ENCODE measurements at regions not wholly inside any gene's neighbourhood (a gene's known extent, or its start where the extent isn't known, plus 50 kb on each side); places are given as distances from the start of the nearest gene placed in this dataset.
A peak's percentile ranks its signal among the peaks of the same experiment; 100 is the strongest.

DNA sequence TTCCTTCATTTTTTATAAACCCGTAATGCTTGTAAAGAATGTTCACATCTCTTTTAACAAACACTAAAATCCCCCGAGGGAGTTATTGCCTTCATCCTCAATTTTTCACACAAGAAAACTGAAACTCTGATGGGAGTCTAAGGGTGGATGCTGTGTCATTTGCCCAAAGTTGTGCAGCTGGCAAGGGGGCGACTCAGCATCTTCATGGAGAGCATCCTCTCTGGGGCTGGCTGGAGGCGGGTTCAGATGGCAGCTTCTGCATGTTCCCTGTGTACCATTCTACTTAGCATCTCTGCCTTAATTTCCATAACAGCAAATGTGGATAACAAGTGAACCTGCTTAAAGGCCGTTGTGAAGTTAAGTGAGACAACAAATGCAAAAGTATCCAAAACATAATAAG, 256.4 kb downstream of the IRS2 start:
- no peak overlapping the region for H3K27ac ChIP-seq (ENCODE audit: low read depth, low read length)
- DNase-seq (ENCODE audit: low read depth in 4 of 6, low spot score in 6 of 6): no peak
- H3K4me3 ChIP-seq (ENCODE audit: low read depth, low read length): no peak overlapping the region
- H3K27me3 ChIP-seq (ENCODE audit: control insufficient read depth, insufficient read depth, low read length): no peaks in the 10 kb centered on the region
- 88% methylated on average over 2 of the region's 5 CpGs for WGBS (ENCODE audit: insufficient coverage)
- no peaks in the 10 kb centered on the region for H3K9me3 ChIP-seq (ENCODE audit: control insufficient read depth, insufficient read depth, low read length)
- H3K4me1 ChIP-seq (ENCODE audit: control insufficient read depth, insufficient read depth, low read length): no peaks in the 10 kb centered on the region
- H3K36me3 ChIP-seq (ENCODE audit: control insufficient read depth, insufficient read depth, low read length): no peaks in the 10 kb centered on the region

DNA sequence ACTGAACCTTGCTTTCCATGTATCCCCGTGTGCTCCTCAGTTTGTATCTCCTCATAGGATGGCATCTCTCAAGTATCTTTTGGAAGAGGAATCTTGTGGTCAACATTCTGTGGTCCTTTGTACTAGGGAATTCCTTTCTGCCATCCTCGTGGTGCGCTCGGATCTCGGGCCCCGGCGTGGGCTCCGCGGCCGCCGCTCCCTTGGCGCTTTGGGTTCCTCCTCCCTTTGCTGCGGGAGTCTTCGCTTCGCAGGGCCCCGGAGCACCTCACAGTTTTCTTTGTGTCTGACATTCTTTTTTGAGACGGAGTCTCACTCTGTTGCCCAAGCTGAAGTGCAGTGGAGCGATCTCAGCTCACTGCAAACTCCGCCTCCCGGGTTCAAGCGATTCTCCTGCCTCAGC, 264.7 kb downstream of the IRS2 start:
- 98% methylated on average over 16 of the region's 21 CpGs for WGBS (ENCODE audit: insufficient coverage)
- no peak overlapping the region for H3K4me3 ChIP-seq (ENCODE audit: low read depth, low read length)

GRCh38 chr13:109517517-109517916, 268.9 kb downstream of the IRS2 start:
- H3K4me1 ChIP-seq (ENCODE audit: control insufficient read depth, insufficient read depth, low read length): no peaks in the 10 kb centered on the region
- no peak overlapping the region for H3K27ac ChIP-seq (ENCODE audit: low read depth, low read length)
- H3K4me3 ChIP-seq (ENCODE audit: low read depth, low read length): no peak overlapping the region
- H3K9me3 ChIP-seq (ENCODE audit: control insufficient read depth, insufficient read depth, low read length): no peaks in the 10 kb centered on the region
- no peaks in the 10 kb centered on the region for H3K36me3 ChIP-seq (ENCODE audit: control insufficient read depth, insufficient read depth, low read length)
- H3K27me3 ChIP-seq (ENCODE audit: control insufficient read depth, insufficient read depth, low read length): no peaks in the 10 kb centered on the region
- DNase-seq (ENCODE audit: low read depth in 4 of 6, low spot score in 6 of 6): no peak

More for the DNA sequence above, 264.7 kb downstream of the IRS2 start:
- Histone ChIP-seq H3K9me3 (ENCODE audit: control insufficient read depth, insufficient read depth, low read length) (no peaks in the 10 kb centered on the region), H3K36me3 (ENCODE audit: control insufficient read depth, insufficient read depth, low read length) (no peaks in the 10 kb centered on the region), H3K27ac (ENCODE audit: low read depth, low read length) (no peak overlapping the region), H3K4me1 (ENCODE audit: control insufficient read depth, insufficient read depth, low read length) (no peaks in the 10 kb centered on the region), H3K27me3 (ENCODE audit: control insufficient read depth, insufficient read depth, low read length) (no peaks in the 10 kb centered on the region)
- DNase-seq (ENCODE audit: low read depth in 4 of 6, low spot score in 6 of 6): no peak

DNA sequence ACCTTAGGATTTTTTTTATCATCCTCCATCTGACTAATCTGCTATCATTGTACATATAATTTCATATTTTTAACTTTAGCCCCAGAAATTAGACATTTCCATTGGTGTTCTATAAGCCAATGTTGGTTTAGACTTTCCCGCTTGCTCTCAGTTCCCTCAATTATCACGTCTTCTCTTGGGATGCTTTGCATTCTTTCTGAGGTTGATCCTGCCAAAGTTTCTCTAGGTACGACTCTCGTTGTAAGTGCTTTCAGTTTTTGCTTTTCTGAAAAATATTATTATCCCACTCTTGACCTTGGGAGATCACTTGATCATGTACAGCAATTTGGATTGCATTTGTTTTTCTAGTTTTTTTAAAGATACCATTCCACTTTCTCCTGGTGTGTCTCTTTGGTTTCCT, 270.2 kb downstream of the IRS2 start:
- Histone ChIP-seq H3K4me1 (ENCODE audit: control insufficient read depth, insufficient read depth, low read length) (no peaks in the 10 kb centered on the region), H3K4me3 (ENCODE audit: low read depth, low read length) (no peak overlapping the region), H3K9me3 (ENCODE audit: control insufficient read depth, insufficient read depth, low read length) (no peaks in the 10 kb centered on the region), H3K36me3 (ENCODE audit: control insufficient read depth, insufficient read depth, low read length) (no peaks in the 10 kb centered on the region), H3K27ac (ENCODE audit: low read depth, low read length) (no peak overlapping the region), H3K27me3 (ENCODE audit: control insufficient read depth, insufficient read depth, low read length) (no peaks in the 10 kb centered on the region)
- DNase-seq (ENCODE audit: low read depth in 4 of 6, low spot score in 6 of 6): no peak
- no CpG with 5 or more reads among the region's 4 CpGs for WGBS (ENCODE audit: insufficient coverage)

DNA sequence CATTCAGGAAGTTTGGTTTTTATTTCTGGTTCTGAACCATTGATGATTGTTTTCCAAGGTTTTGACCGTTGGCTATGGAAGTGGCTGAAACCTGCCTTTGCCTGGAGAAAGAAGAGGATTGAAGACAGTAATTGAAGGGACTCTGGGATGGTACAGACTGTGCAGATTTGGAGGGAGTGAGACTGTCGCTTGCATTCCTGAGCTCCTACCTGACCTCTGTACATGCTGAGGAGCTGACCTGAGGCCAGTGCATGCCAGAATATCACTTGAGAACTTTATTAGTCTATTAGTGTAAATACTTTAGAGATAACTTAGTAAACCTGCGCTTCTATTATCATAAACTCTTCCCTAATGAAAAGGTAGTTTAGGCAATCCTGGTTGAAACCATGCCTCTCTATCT, 276.4 kb downstream of the IRS2 start:
- DNase-seq (ENCODE audit: low read depth in 4 of 6, low spot score in 6 of 6): no peak
- Histone ChIP-seq H3K4me3 (ENCODE audit: low read depth, low read length) (no peak overlapping the region), H3K36me3 (ENCODE audit: control insufficient read depth, insufficient read depth, low read length) (no peaks in the 10 kb centered on the region), H3K27ac (ENCODE audit: low read depth, low read length) (no peak overlapping the region), H3K4me1 (ENCODE audit: control insufficient read depth, insufficient read depth, low read length) (no peaks in the 10 kb centered on the region), H3K27me3 (ENCODE audit: control insufficient read depth, insufficient read depth, low read length) (no peaks in the 10 kb centered on the region), H3K9me3 (ENCODE audit: control insufficient read depth, insufficient read depth, low read length) (no peaks in the 10 kb centered on the region)
- 83% methylated on average over 2 of the region's 3 CpGs for WGBS (ENCODE audit: insufficient coverage)

- Histone ChIP-seq H3K4me3 (ENCODE audit: low read depth, low read length) (no peak overlapping the region), H3K9me3 (ENCODE audit: control insufficient read depth, insufficient read depth, low read length) (no peaks in the 10 kb centered on the region), H3K36me3 (ENCODE audit: control insufficient read depth, insufficient read depth, low read length) (no peaks in the 10 kb centered on the region), H3K27me3 (ENCODE audit: control insufficient read depth, insufficient read depth, low read length) (no peaks in the 10 kb centered on the region), H3K4me1 (ENCODE audit: control insufficient read depth, insufficient read depth, low read length) (no peaks in the 10 kb centered on the region), H3K27ac (ENCODE audit: low read depth, low read length) (no peak overlapping the region)
- DNase-seq (ENCODE audit: low read depth in 4 of 6, low spot score in 6 of 6): no peak
- 100% methylated on average over 4 of the region's 4 CpGs for WGBS (ENCODE audit: insufficient coverage)
Measured at GRCh38 chr13:109509154-109509900, 277.1 kb downstream of the IRS2 start.

DNA sequence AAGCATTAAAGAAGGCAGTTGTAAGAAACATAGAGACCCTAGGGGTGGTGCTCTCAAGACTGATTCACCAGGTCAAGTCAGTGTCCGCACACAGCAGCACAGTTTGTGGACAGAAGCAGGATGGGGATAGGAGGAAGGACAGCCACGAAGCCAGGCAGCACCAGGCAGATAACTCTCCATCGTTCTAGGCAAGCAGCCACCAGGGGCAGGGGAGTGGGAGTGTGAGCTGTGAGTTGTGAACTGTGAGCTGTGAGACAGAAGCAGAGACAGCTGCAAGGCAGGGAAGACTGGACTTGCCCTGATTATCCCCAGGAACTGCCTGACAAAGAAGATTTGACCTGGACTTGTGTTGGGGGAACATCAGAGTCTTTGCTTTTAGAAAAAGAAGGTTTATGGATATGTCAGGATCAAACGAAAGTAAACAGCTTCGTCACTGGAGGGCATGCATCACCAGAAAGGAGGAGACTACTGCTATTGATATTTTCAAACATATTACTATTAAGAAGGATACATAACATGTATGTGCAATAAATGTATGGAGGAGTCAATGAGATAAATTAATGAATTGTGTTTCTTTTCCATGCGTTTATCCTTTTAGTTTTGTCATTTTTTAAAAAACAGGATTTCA, 286.1 kb downstream of the IRS2 start:
- no peak overlapping the region for H3K4me3 ChIP-seq (ENCODE audit: low read depth, low read length)
- H3K36me3 ChIP-seq (ENCODE audit: control insufficient read depth, insufficient read depth, low read length): no peaks in the 10 kb centered on the region
- H3K4me1 ChIP-seq (ENCODE audit: control insufficient read depth, insufficient read depth, low read length): no peaks in the 10 kb centered on the region
- peak in 2 of 6 donors; percentile 38 to 48 for DNase-seq (ENCODE audit: low read depth in 4 of 6, low spot score in 6 of 6)
- 19% methylated on average over 3 of the region's 6 CpGs for WGBS (ENCODE audit: insufficient coverage)
- H3K27me3 ChIP-seq (ENCODE audit: control insufficient read depth, insufficient read depth, low read length): no peaks in the 10 kb centered on the region
- H3K9me3 ChIP-seq (ENCODE audit: control insufficient read depth, insufficient read depth, low read length): no peaks in the 10 kb centered on the region
- H3K27ac ChIP-seq (ENCODE audit: low read depth, low read length): no peak overlapping the region

DNA sequence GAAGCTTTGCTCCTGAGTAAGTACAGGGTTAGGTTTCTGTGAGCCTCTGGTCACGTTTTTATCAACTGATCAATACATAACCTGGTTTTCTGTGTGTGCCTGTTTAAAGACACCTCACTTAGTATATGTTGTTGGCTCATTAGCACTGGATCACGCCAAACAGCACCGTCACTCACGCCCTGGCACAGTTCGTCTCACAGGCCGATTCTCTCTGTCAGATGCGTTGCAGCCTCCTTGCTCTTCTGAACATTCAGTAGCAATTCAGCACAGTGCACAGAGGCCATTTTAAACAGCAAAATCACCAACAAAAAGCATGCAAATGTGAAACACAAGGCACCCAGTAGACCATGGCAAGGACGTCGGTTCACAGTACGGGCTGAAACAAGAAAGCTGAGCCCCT, 288.5 kb downstream of the IRS2 start:
- Histone ChIP-seq H3K36me3 (ENCODE audit: control insufficient read depth, insufficient read depth, low read length) (no peaks in the 10 kb centered on the region), H3K4me3 (ENCODE audit: low read depth, low read length) (no peak overlapping the region), H3K27me3 (ENCODE audit: control insufficient read depth, insufficient read depth, low read length) (no peaks in the 10 kb centered on the region), H3K9me3 (ENCODE audit: control insufficient read depth, insufficient read depth, low read length) (no peaks in the 10 kb centered on the region), H3K4me1 (ENCODE audit: control insufficient read depth, insufficient read depth, low read length) (peaks cover 6% of the 10 kb centered on the region), H3K27ac (ENCODE audit: low read depth, low read length) (no peak overlapping the region)
- no peak for DNase-seq (ENCODE audit: low read depth in 4 of 6, low spot score in 6 of 6)
- WGBS (ENCODE audit: insufficient coverage): 78% methylated on average over 6 of the region's 10 CpGs

- peaks cover 6% of the 10 kb centered on the region for H3K4me1 ChIP-seq (ENCODE audit: control insufficient read depth, insufficient read depth, low read length)
- H3K4me3 ChIP-seq (ENCODE audit: low read depth, low read length): no peak overlapping the region
- no peaks in the 10 kb centered on the region for H3K36me3 ChIP-seq (ENCODE audit: control insufficient read depth, insufficient read depth, low read length)
- no peaks in the 10 kb centered on the region for H3K9me3 ChIP-seq (ENCODE audit: control insufficient read depth, insufficient read depth, low read length)
- WGBS (ENCODE audit: insufficient coverage): 90% methylated on average over 4 of the region's 7 CpGs
- no peak for DNase-seq (ENCODE audit: low read depth in 4 of 6, low spot score in 6 of 6)
- no peak overlapping the region for H3K27ac ChIP-seq (ENCODE audit: low read depth, low read length)
- no peaks in the 10 kb centered on the region for H3K27me3 ChIP-seq (ENCODE audit: control insufficient read depth, insufficient read depth, low read length)
Measured at GRCh38 chr13:109496216-109496615, 290.2 kb downstream of the IRS2 start.

- Histone ChIP-seq H3K9me3 (ENCODE audit: control insufficient read depth, insufficient read depth, low read length) (no peaks in the 10 kb centered on the region), H3K36me3 (ENCODE audit: control insufficient read depth, insufficient read depth, low read length) (no peaks in the 10 kb centered on the region), H3K27ac (ENCODE audit: low read depth, low read length) (no peak overlapping the region), H3K27me3 (ENCODE audit: control insufficient read depth, insufficient read depth, low read length) (no peaks in the 10 kb centered on the region), H3K4me1 (ENCODE audit: control insufficient read depth, insufficient read depth, low read length) (peaks cover 6% of the 10 kb centered on the region), H3K4me3 (ENCODE audit: low read depth, low read length) (no peak overlapping the region)
- 36% methylated on average over 4 of the region's 9 CpGs for WGBS (ENCODE audit: insufficient coverage)
- peak in 4 of 6 donors; percentile 43 to 91 (median 68) for DNase-seq (ENCODE audit: low read depth in 4 of 6, low spot score in 6 of 6)
Measured at GRCh38 chr13:109494925-109495369, 291.4 kb downstream of the IRS2 start.
